ENCODE measurements at regions not wholly inside any gene's neighbourhood (a gene's known extent, or its start where the extent isn't known, plus 50 kb on each side); places are given as distances from the start of the nearest gene placed in this dataset.

GRCh38 chr21:31564439-31564838 is 95.1 kb upstream of the SOD1 start:
- TF ChIP-seq POLR2AphosphoS5 (IDR thresholded peaks at IDR 0.05; ENCODE audit: borderline replicate concordance, low read depth, low read length) (no peak), EZH2 (IDR thresholded peaks at IDR 0.05) (no peak), FOXP2 (optimal IDR thresholded peaks at IDR 0.05; ENCODE audit: control extremely low read depth, extremely low read length, insufficient read depth) (no peak)

Measured in SK-N-MC (cell line).